Right lobe of liver (tissue), 6 donors: ENCODE measurements at regions not wholly inside any gene's neighbourhood (a gene's known extent, or its start where the extent isn't known, plus 50 kb on each side); places are given as distances from the start of the nearest gene placed in this dataset.

ENCODE experiments used
- ATAC-seq, 4 donors: fragments of 200-7000 bp; cut with Tn5 transposase; one replicate each; pipeline ENCODE4 v1.9.1; 2020; ENCODE audit warnings: mild to moderate bottlenecking in 4 of 4, moderate library complexity in 4 of 4
- DNase-seq, 3 donors: peaks; one replicate each; pipeline ENCODE4 v3.0.0-alpha.2; 2020
- H3K27ac ChIP-seq, 3 donors: fragments of 200-600 bp; one replicate each; pipeline ENCODE4 v1.8.0; 2022
- H3K27me3 ChIP-seq, 2 donors: fragments of 200-600 bp; one replicate each; pipeline ENCODE4 v1.8.0; 2022
- H3K36me3 ChIP-seq, 4 donors: fragments of 200-600 bp; sonication (generic) in 1 of 4; one replicate each; pipeline versions ENCODE4 v1.5.1 to v1.8.0; 2017 to 2022; ENCODE audit warnings: control low read depth in 1 of 4
- H3K4me1 ChIP-seq, 4 donors: fragments of 200-600 bp; sonication (generic) in 1 of 4; one replicate each; pipeline versions ENCODE4 v1.5.1 to v1.8.0; 2017 to 2022; ENCODE audit warnings: control low read depth in 1 of 4
- H3K4me3 ChIP-seq, 3 donors: fragments of 200-600 bp; one replicate each; pipeline ENCODE4 v1.8.0; 2022
- H3K9me3 ChIP-seq, 4 donors: fragments of 200-600 bp; sonication (generic) in 1 of 4; one replicate each; pipeline versions ENCODE4 v1.5.1 to v1.8.0; 2017 to 2022; ENCODE audit warnings: control low read depth in 1 of 4
- POLR2A ChIP-seq: fragments of 450-650 bp; IDR thresholded peaks from one replicate; pipeline ENCODE4 v1.6.1; 2017; ENCODE audit warnings: antibody characterized with exemption, mild to moderate bottlenecking
- WGBS: methylation state at CpG from one replicate; pipeline ENCODE4 v1.1.6; 2018; ENCODE audit warnings: low coverage, low lambda C conversion rate; ENCODE audit not compliant: insufficient coverage; ENCODE audit errors: missing lambda C conversion rate; 5-methylcytosine and 5-hydroxymethylcytosine counted together
- intact Hi-C, 2 donors: fragments of 100-400 bp; cut with DNase I; formaldehyde crosslinking; loops; one replicate each; pipeline versions ENCODE4 v1.11.2 to v1.14.1; 2022
- TF ChIP-seq, protein P1 (sequence below), 4 donors: fragments of 200-600 bp in 3 of 4; fragments of 450-650 bp in 1 of 4; IDR thresholded peaks; one replicate each; pipeline versions ENCODE4 v1.5.1 to v1.8.0; 2016 to 2022; ENCODE audit warnings: antibody characterized with exemption in 4 of 4, mild to moderate bottlenecking in 2 of 4
- donor health status: DM: no; HTN: yes; CAD: no.
- donor health status: DM: no; HTN: no; CAD: no.
- donor health status: DM: no; HTN: no; CAD: no.
- donor health status: DM: no; HTN: yes; CAD: no.
- donor health status: DM: no; HTN: yes; CAD: no.

- Histone ChIP-seq H3K36me3 (no peaks in the 10 kb centered on the region), H3K4me3 (no peak overlapping the region), H3K27me3 (no peaks in the 10 kb centered on the region), H3K27ac (no peak overlapping the region), H3K4me1 (peaks cover 0 to 14% (median 0%) of the 10 kb centered on the region in 4 donors), H3K9me3 (no peaks in the 10 kb centered on the region)
- TF ChIP-seq POLR2A = no peak
- TF ChIP-seq, protein P1, sequence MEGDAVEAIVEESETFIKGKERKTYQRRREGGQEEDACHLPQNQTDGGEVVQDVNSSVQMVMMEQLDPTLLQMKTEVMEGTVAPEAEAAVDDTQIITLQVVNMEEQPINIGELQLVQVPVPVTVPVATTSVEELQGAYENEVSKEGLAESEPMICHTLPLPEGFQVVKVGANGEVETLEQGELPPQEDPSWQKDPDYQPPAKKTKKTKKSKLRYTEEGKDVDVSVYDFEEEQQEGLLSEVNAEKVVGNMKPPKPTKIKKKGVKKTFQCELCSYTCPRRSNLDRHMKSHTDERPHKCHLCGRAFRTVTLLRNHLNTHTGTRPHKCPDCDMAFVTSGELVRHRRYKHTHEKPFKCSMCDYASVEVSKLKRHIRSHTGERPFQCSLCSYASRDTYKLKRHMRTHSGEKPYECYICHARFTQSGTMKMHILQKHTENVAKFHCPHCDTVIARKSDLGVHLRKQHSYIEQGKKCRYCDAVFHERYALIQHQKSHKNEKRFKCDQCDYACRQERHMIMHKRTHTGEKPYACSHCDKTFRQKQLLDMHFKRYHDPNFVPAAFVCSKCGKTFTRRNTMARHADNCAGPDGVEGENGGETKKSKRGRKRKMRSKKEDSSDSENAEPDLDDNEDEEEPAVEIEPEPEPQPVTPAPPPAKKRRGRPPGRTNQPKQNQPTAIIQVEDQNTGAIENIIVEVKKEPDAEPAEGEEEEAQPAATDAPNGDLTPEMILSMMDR (IDR thresholded peaks at IDR 0.05) = no peak
- intact Hi-C loops = no loop called here
- peak; percentile 87 to 95 (median 89) for ATAC-seq
- WGBS = 19% methylated on average over 4 of the region's 4 CpGs
- peak in 1 of 3 donors; percentile 68 for DNase-seq
These were observed 86.7 kb upstream of the NRIP1 start for GRCh38 chr21:15151385-15152103.

- 66% methylated on average over 3 of the region's 3 CpGs for WGBS
- Histone ChIP-seq H3K4me1 (peaks cover 0 to 14% (median 0%) of the 10 kb centered on the region in 4 donors), H3K36me3 (no peaks in the 10 kb centered on the region), H3K27me3 (no peaks in the 10 kb centered on the region), H3K4me3 (no peak overlapping the region), H3K9me3 (no peaks in the 10 kb centered on the region), H3K27ac (no peak overlapping the region)
- TF ChIP-seq, protein P1 (IDR thresholded peaks at IDR 0.05) = no peak
- TF ChIP-seq POLR2A = no peak
- ATAC-seq (no peak), DNase-seq (no peak)
- intact Hi-C loops = no loop called here
These were observed 87.8 kb upstream of the NRIP1 start for GRCh38 chr21:15152591-15152990.

DNA sequence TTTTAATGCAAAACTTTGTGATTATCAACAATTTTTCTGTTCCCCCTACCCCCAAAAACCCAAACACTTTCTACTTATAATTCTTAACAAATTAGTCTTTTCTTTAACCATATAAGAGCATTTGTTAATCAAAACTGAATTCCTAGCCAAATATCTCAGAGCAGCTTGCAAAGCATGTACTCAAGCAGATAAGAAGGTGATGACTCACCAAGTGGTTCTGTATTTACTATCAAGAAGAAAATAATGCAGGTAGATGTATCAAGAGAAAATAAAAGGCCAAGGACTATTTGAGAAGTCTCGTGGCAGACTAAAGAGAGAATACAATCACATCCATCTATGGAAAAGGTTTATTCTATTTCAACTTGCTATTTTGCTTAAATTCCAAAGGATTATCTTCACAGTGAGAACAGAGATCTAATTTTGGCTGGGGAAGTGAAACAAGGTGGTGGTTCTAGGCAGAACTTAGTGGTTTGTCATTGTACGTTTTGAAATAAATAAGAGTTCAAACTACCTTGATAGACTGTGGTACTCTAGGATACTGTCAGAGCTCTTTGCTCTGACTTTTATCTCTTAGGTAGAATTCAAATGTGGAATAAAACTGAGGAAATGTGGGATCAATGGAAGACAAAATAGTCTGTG lies 94.7 kb upstream of the NRIP1 start:
- ATAC-seq = no peak
- intact Hi-C loops = no loop called here
- no peak for TF ChIP-seq POLR2A
- TF ChIP-seq, protein P1 (IDR thresholded peaks at IDR 0.05) = no peak

GRCh38 chr21:15160136-15160535 lies 95.3 kb upstream of the NRIP1 start:
- no peaks in the 10 kb centered on the region for H3K4me1 ChIP-seq
- no peak overlapping the region for H3K27ac ChIP-seq
- ATAC-seq = peak in 1 of 4 donors; percentile 22
- no peaks in the 10 kb centered on the region for H3K27me3 ChIP-seq
- H3K4me3 ChIP-seq = no peak overlapping the region
- no peaks in the 10 kb centered on the region for H3K36me3 ChIP-seq
- intact Hi-C loops = no loop called here
- 71% methylated on average over 1 of the region's 1 CpG for WGBS
- DNase-seq = no peak
- no peaks in the 10 kb centered on the region for H3K9me3 ChIP-seq
- TF ChIP-seq POLR2A = no peak
- TF ChIP-seq, protein P1 (IDR thresholded peaks at IDR 0.05) = no peak

More for the DNA sequence above, 94.7 kb upstream of the NRIP1 start:
- Histone ChIP-seq H3K4me3 (no peak overlapping the region), H3K9me3 (no peaks in the 10 kb centered on the region), H3K27me3 (no peaks in the 10 kb centered on the region), H3K36me3 (no peaks in the 10 kb centered on the region), H3K4me1 (no peaks in the 10 kb centered on the region), H3K27ac (no peak overlapping the region)
- DNase-seq = no peak
- 41% methylated on average over 2 of the region's 2 CpGs for WGBS
